Endothelial cell of umbilical vein (primary cell): ENCODE measurements at regions not wholly inside any gene's neighbourhood (a gene's known extent, or its start where the extent isn't known, plus 50 kb on each side); places are given as distances from the start of the nearest gene placed in this dataset.

Experiments used
- BruUV-seq: library from RNA; stranded (reverse); fragments of 400-500 nt; replicated peaks from 2 replicates; lab custom pipeline; 2021; lab: Mats Ljungman, UMichigan
- CTCF ChIA-PET: fragments of 300-600, 350-600 bp; sonication (Branson Sonifier 250); formaldehyde crosslinking; loops from one replicate; lab custom pipeline; 2021; ENCODE audit warnings: antibody characterized with exemption, inconsistent platforms; lab: Charles Lee
- POLR2A ChIA-PET: fragments of 300-600, 350-600 bp; sonication (Branson Sonifier 250); formaldehyde crosslinking; loops from one replicate; lab custom pipeline; 2021; ENCODE audit warnings: antibody characterized with exemption, inconsistent platforms; lab: Charles Lee
- DNase-seq: peaks from one replicate; pipeline ENCODE4 v3.0.0-alpha.2; 2011; ENCODE audit warnings: low read depth, low spot score
- FAIRE-seq: peaks from 2 replicates; lab custom pipeline; 2011; peaks lifted over from hg19 to GRCh38; lab: Jason Lieb, UNC
- H2AFZ ChIP-seq: 2 replicates; pipeline ENCODE4 v1.6.0; 2012; ENCODE audit warnings: low read depth, low read length, control low read depth, inconsistent platforms
- H3K27ac ChIP-seq: 2 replicates; pipeline ENCODE4 v1.5.1; 2011; ENCODE audit warnings: low read depth, mild to moderate bottlenecking, control low read depth, low read length, moderate library complexity; ENCODE audit not compliant: insufficient read depth
- H3K27me3 ChIP-seq, 2 experiments: 2 replicates each; pipeline versions ENCODE4 v1.6.0 to v1.6.1; 2011; ENCODE audit warnings: low read length in 2 of 2, mixed read lengths in 1 of 2; ENCODE audit not compliant: control insufficient read depth in 2 of 2, insufficient read depth in 2 of 2
- H3K36me3 ChIP-seq, 2 experiments: 2 replicates in 1 of 2; 3 replicates in 1 of 2; pipeline ENCODE4 v1.5.1; 2011; ENCODE audit warnings: low read length in 2 of 2, mild to moderate bottlenecking in 1 of 2, moderate library complexity in 1 of 2; ENCODE audit not compliant: control insufficient read depth in 2 of 2, insufficient read depth in 2 of 2; ENCODE audit errors: extremely low read depth in 1 of 2
- H3K4me1 ChIP-seq: 3 replicates; pipeline ENCODE4 v1.5.1; 2011; ENCODE audit warnings: mild to moderate bottlenecking, low read length; ENCODE audit not compliant: control insufficient read depth, insufficient read depth; ENCODE audit errors: extremely low read depth
- H3K4me2 ChIP-seq: 2 replicates; pipeline ENCODE4 v1.6.1; 2011; ENCODE audit warnings: low read length, control low read depth, mixed read lengths; ENCODE audit not compliant: insufficient read depth
- H3K4me3 ChIP-seq, 3 experiments: fragments of 200-600 bp in 1 of 3; sonication (generic), shearing (Covaris generic) in 1 of 3; replicated peaks in 1 of 3; 2 replicates each; pipeline ENCODE4 v1.5.1; 2011 to 2016; ENCODE audit warnings: control low read depth in 3 of 3, low read length in 3 of 3, mild to moderate bottlenecking in 2 of 3, inconsistent platforms in 1 of 3, low read depth in 1 of 3, moderate library complexity in 1 of 3; ENCODE audit not compliant: insufficient read depth in 1 of 3
- H3K79me2 ChIP-seq: 2 replicates; pipeline ENCODE4 v1.6.0; 2012; ENCODE audit warnings: low read length, inconsistent platforms; ENCODE audit not compliant: control insufficient read depth, insufficient read depth
- H3K9ac ChIP-seq: replicated peaks from 2 replicates; pipeline ENCODE3; 2011; ENCODE audit warnings: low read length, control low read depth; ENCODE audit not compliant: insufficient read depth; ENCODE audit errors: extremely low read depth
- H3K9me1 ChIP-seq: replicated peaks from 3 replicates; pipeline ENCODE4 v1.6.0; 2011; ENCODE audit warnings: mild to moderate bottlenecking, low read length; ENCODE audit not compliant: control insufficient read depth, insufficient read depth; ENCODE audit errors: extremely low read depth
- H3K9me3 ChIP-seq: replicated peaks from 2 replicates; pipeline ENCODE4 v1.5.1; 2012; ENCODE audit warnings: low read length, inconsistent platforms; ENCODE audit not compliant: control insufficient read depth, insufficient read depth
- H4K20me1 ChIP-seq: replicated peaks from 2 replicates; pipeline ENCODE3; 2011; ENCODE audit warnings: mild to moderate bottlenecking, low read length; ENCODE audit not compliant: control insufficient read depth, insufficient read depth; ENCODE audit errors: extremely low read depth
- CTCF ChIP-seq, 2 donors: IDR thresholded peaks; 1 replicate in 1 of 2; 2 replicates in 1 of 2; pipeline ENCODE4 v1.5.1; 2011; ENCODE audit warnings: low read length in 2 of 2, mild to moderate bottlenecking in 2 of 2, moderate library complexity in 2 of 2, control low read depth in 1 of 2, inconsistent platforms in 1 of 2, low read depth in 1 of 2; ENCODE audit not compliant: insufficient read depth in 1 of 2; ENCODE audit errors: extremely low read depth in 1 of 2
- EZH2 ChIP-seq: IDR thresholded peaks from 2 replicates; pipeline ENCODE4 v1.6.1; 2012; ENCODE audit warnings: borderline replicate concordance, low read depth, mild to moderate bottlenecking, moderate library complexity, low read length, inconsistent platforms; ENCODE audit not compliant: severe bottlenecking
- FOS ChIP-seq: IDR thresholded peaks from 2 replicates; pipeline ENCODE4 v1.6.1; 2011; ENCODE audit warnings: mild to moderate bottlenecking, low read length, moderate library complexity, borderline replicate concordance; ENCODE audit not compliant: insufficient read depth
- GATA2 ChIP-seq: IDR thresholded peaks from 2 replicates; pipeline ENCODE4 v1.7.0; 2011; ENCODE audit warnings: low read depth, mild to moderate bottlenecking, moderate library complexity, mixed read lengths, low read length; ENCODE audit not compliant: insufficient read length, insufficient read depth
- JUN ChIP-seq: IDR thresholded peaks from 2 replicates; pipeline ENCODE4 v1.6.1; 2011; ENCODE audit warnings: borderline replicate concordance, low read depth; ENCODE audit not compliant: insufficient read length, insufficient read depth
- MAX ChIP-seq: IDR thresholded peaks from 2 replicates; pipeline ENCODE4 v1.6.1; 2011; ENCODE audit not compliant: insufficient read depth, insufficient read length
- MYC ChIP-seq: IDR thresholded peaks from one replicate; pipeline ENCODE4 v1.6.1; 2011; ENCODE audit warnings: mild to moderate bottlenecking, low read depth, low read length
- POLR2A ChIP-seq: IDR thresholded peaks from 2 replicates; pipeline ENCODE4 v1.6.1; 2012; ENCODE audit warnings: low read depth, mild to moderate bottlenecking, control low read depth, low read length
- POLR2AphosphoS5 ChIP-seq: IDR thresholded peaks from 2 replicates; pipeline ENCODE4 v1.6.1; 2012; ENCODE audit warnings: low read depth, mild to moderate bottlenecking, control low read depth, low read length, moderate library complexity; ENCODE audit not compliant: insufficient read depth
- dilution Hi-C: fragments of 300-500 bp; cut with MboI; formaldehyde crosslinking; loops from one replicate; pipeline ENCODE4 v1.15.0; 2019; ENCODE audit warnings: low sequenced_read_pairs; ENCODE audit not compliant: extremely low pct_ligation_motif_present
- intact Hi-C: fragments of 100-400 bp; cut with micrococcal nuclease; formaldehyde crosslinking; loops from one replicate; pipeline ENCODE4 v1.10.0; 2022

- FAIRE-seq (no peak), DNase-seq (peak; percentile 25)
- Histone ChIP-seq H4K20me1 (no peaks in the 10 kb centered on the region), H3K9ac (no peak overlapping the region), H3K27me3 (no peaks in the 10 kb centered on the region), H3K4me2 (no peak overlapping the region), H3K9me3 (no peaks in the 10 kb centered on the region), H3K36me3 (no peaks in the 10 kb centered on the region), H3K27ac (peak overlapping the region; percentile 8), H3K9me1 (no peaks in the 10 kb centered on the region), H3K4me3 (no peak overlapping the region), H3K4me1 (peaks cover 15% of the 10 kb centered on the region), H2AFZ (peak overlapping the region; percentile 76), H3K79me2 (no peaks in the 10 kb centered on the region)
- intact Hi-C loops: loop anchor here (5.0 kb wide), 1 partner anchor 39 kb away; no protein-coding TSS in a partner anchor
- dilution Hi-C loops: no loop called here
- CTCF ChIA-PET: interaction anchor here (1.0 kb wide), 1 partner anchor 13 kb away, joined by 4 read pairs; no protein-coding TSS in a partner anchor
- no peak for TF ChIP-seq POLR2AphosphoS5
- TF ChIP-seq FOS: peak; percentile 42
- POLR2A ChIA-PET: interaction anchor here (0.7 kb wide), 1 partner anchor 10 kb away, joined by 10 read pairs; no protein-coding TSS in a partner anchor
- no TSS peak for BruUV-seq
These were observed 57.6 kb upstream of the JAG1 start for GRCh38 chr20:10731190-10731965.

- Histone ChIP-seq H4K20me1 (no peaks in the 10 kb centered on the region), H3K79me2 (no peaks in the 10 kb centered on the region), H3K4me1 (peaks cover 15% of the 10 kb centered on the region), H3K4me2 (no peak overlapping the region), H3K9me1 (no peaks in the 10 kb centered on the region), H3K36me3 (no peaks in the 10 kb centered on the region), H3K9ac (no peak overlapping the region), H3K27me3 (no peaks in the 10 kb centered on the region), H3K9me3 (no peaks in the 10 kb centered on the region), H3K4me3 (no peak overlapping the region), H2AFZ (no peak overlapping the region), H3K27ac (no peak overlapping the region)
- FAIRE-seq (no peak), DNase-seq (no peak)
- BruUV-seq: no TSS peak
- dilution Hi-C loops: no loop called here
- ChIA-PET POLR2A (no interaction called here), CTCF (interaction anchor here (1.5 to 2.7 kb wide), 2 partner anchors 9 to 59 kb away, joined by 3 to 6 read pairs; no protein-coding TSS in a partner anchor)
- intact Hi-C loops: loop anchor here (5.0 kb wide), 1 partner anchor 41 kb away; no protein-coding TSS in a partner anchor
- TF ChIP-seq EZH2: no peak
- no peak for TF ChIP-seq MAX
- no peak for TF ChIP-seq POLR2AphosphoS5
- no peak for TF ChIP-seq JUN
- no peak for TF ChIP-seq FOS
- no peak for TF ChIP-seq POLR2A
- TF ChIP-seq MYC: no peak
- no peak for TF ChIP-seq CTCF (IDR thresholded peaks at IDR 0.05; ENCODE audit: extremely low read depth in 1 of 2, insufficient read depth in 1 of 2, low read depth in 1 of 2, low read length in 2 of 2)
- TF ChIP-seq GATA2: no peak
These were observed 59.3 kb upstream of the JAG1 start for GRCh38 chr20:10733122-10733521.
